ACHN (cell line): ENCODE measurements at regions not wholly inside any gene's neighbourhood (a gene's known extent, or its start where the extent isn't known, plus 50 kb on each side); places are given as distances from the start of the nearest gene placed in this dataset.

Experiments used
- DNase-seq: peaks from one replicate; pipeline ENCODE4 v3.0.0-alpha.2; 2015
- in situ Hi-C: cut with HindIII; loops from 2 replicates; pipeline ENCODE4 v1.10.0; 2017; ENCODE audit warnings: low sequenced_read_pairs, low pct_ligation_motif_present, low pct_unique_long_range_greater_than_20kb

GRCh38 chr6:164274493-164274892, 860.0 kb downstream of the QKI start:
- in situ Hi-C loops: no loop called here
- no peak for DNase-seq

- in situ Hi-C loops: no loop called here
- no peak for DNase-seq
Measured at GRCh38 chr6:164273491-164273890, 859.0 kb downstream of the QKI start.

- no peak for DNase-seq
- in situ Hi-C loops: no loop called here
Measured at GRCh38 chr6:164266851-164267250, 852.3 kb downstream of the QKI start.

- no peak for DNase-seq
- in situ Hi-C loops: no loop called here
Measured at GRCh38 chr6:164262348-164262747, 847.8 kb downstream of the QKI start.

GRCh38 chr6:164258421-164258820, 843.9 kb downstream of the QKI start:
- DNase-seq: no peak
- in situ Hi-C loops: no loop called here

GRCh38 chr6:164252948-164253347, 838.4 kb downstream of the QKI start:
- in situ Hi-C loops: no loop called here
- no peak for DNase-seq

GRCh38 chr6:164252291-164252690, 837.8 kb downstream of the QKI start:
- no peak for DNase-seq
- in situ Hi-C loops: no loop called here

- DNase-seq: no peak
- in situ Hi-C loops: no loop called here
Measured at GRCh38 chr6:164247106-164247505, 832.6 kb downstream of the QKI start.

GRCh38 chr6:164246082-164246481, 831.6 kb downstream of the QKI start:
- no peak for DNase-seq
- in situ Hi-C loops: no loop called here

- DNase-seq: no peak
- in situ Hi-C loops: no loop called here
Measured at GRCh38 chr6:164243949-164244348, 829.4 kb downstream of the QKI start.

GRCh38 chr6:164243012-164243610, 828.6 kb downstream of the QKI start:
- no peak for DNase-seq
- in situ Hi-C loops: no loop called here

GRCh38 chr6:164230804-164231203, 816.3 kb downstream of the QKI start:
- in situ Hi-C loops: no loop called here
- DNase-seq: no peak

GRCh38 chr6:164230259-164230658, 815.7 kb downstream of the QKI start:
- DNase-seq: no peak
- in situ Hi-C loops: no loop called here

- no peak for DNase-seq
- in situ Hi-C loops: no loop called here
Measured at GRCh38 chr6:164229716-164230115, 815.2 kb downstream of the QKI start.

- DNase-seq: no peak
- in situ Hi-C loops: no loop called here
Measured at GRCh38 chr6:164227952-164228522, 813.5 kb downstream of the QKI start.

GRCh38 chr6:164216839-164217238, 802.3 kb downstream of the QKI start:
- no peak for DNase-seq
- in situ Hi-C loops: no loop called here

- in situ Hi-C loops: no loop called here
Measured at GRCh38 chr6:164216368-164216767, 801.9 kb downstream of the QKI start.

GRCh38 chr6:164214066-164214465, 799.5 kb downstream of the QKI start:
- DNase-seq: no peak
- in situ Hi-C loops: no loop called here

More at GRCh38 chr6:164216368-164216767, 801.9 kb downstream of the QKI start:
- no peak for DNase-seq

GRCh38 chr6:164211254-164211653, 796.7 kb downstream of the QKI start:
- no peak for DNase-seq
- in situ Hi-C loops: no loop called here

- in situ Hi-C loops: no loop called here
Measured at GRCh38 chr6:164210783-164211182, 796.3 kb downstream of the QKI start.

GRCh38 chr6:164210323-164210722, 795.8 kb downstream of the QKI start:
- in situ Hi-C loops: no loop called here
- no peak for DNase-seq

More at GRCh38 chr6:164210783-164211182, 796.3 kb downstream of the QKI start:
- DNase-seq: no peak
